ENCODE measurements at regions not wholly inside any gene's neighbourhood (a gene's known extent, or its start where the extent isn't known, plus 50 kb on each side); places are given as distances from the start of the nearest gene placed in this dataset.

- TF ChIP-seq EP300 (IDR thresholded peaks at IDR 0.05) (no peak), POLR2A (IDR thresholded peaks at IDR 0.05) (no peak)
- TF ChIP-seq, protein P1, sequence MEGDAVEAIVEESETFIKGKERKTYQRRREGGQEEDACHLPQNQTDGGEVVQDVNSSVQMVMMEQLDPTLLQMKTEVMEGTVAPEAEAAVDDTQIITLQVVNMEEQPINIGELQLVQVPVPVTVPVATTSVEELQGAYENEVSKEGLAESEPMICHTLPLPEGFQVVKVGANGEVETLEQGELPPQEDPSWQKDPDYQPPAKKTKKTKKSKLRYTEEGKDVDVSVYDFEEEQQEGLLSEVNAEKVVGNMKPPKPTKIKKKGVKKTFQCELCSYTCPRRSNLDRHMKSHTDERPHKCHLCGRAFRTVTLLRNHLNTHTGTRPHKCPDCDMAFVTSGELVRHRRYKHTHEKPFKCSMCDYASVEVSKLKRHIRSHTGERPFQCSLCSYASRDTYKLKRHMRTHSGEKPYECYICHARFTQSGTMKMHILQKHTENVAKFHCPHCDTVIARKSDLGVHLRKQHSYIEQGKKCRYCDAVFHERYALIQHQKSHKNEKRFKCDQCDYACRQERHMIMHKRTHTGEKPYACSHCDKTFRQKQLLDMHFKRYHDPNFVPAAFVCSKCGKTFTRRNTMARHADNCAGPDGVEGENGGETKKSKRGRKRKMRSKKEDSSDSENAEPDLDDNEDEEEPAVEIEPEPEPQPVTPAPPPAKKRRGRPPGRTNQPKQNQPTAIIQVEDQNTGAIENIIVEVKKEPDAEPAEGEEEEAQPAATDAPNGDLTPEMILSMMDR (IDR thresholded peaks at IDR 0.05), result no peak
Observed at GRCh38 chr4:121448231-121448630, 67.4 kb upstream of the QRFPR start.
